ENCODE measurements at regions not wholly inside any gene's neighbourhood (a gene's known extent, or its start where the extent isn't known, plus 50 kb on each side); places are given as distances from the start of the nearest gene placed in this dataset.
"Not testable (repeated sequence)": the region's sequence is repeated elsewhere in the genome, so short reads cannot be mapped to it uniquely, and the experiment has no call there.

DNA sequence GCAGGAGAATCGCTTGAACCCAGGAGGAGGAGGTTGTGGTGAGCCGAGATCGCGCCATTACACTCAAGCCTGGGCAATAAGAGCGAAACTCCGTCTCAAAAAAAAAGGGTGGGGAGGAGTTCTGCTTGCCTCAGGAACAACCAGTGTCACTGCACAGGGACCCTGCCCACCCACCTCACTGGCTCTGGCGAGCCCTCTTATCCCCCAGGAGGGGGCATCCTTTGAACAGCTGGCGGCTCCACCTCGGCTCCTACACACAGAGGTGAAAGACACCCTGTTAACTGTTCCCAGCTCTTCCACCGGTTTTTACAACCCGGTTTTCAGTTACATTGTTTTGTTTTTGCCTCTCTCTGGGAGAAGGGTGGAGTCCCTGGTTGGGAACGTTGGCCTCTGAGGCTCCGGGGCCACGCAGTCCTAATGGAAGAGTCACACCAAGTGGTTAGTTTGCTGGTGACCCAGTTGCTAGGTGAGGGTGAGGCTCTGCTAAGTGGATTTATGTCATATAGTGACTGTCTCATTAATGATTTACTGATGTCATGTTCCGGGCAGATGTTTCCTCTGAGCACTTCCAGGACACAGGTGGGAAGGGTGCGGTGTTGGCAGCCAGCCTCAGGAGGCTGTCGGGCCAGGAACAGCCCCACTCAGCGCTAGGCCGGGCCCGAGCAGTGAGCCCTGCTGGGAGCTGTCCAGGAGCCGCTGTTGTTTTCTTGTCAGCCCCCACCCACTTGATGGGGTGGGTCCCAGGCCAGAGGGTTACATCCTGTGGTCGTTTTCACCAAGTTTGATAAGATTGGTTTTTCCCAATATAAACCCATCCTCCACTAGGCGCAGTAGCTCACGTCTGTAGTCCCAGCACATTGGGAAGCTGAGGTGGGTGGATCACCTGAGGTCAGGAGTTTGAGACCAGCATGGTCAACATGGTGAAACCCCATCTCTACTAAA is 4474.3 kb upstream of the OR11H1 start:
- BruUV-seq (replicated peaks); FAIRE-seq; H3K9me1 ChIP-seq (ENCODE audit: control insufficient read depth, insufficient read depth, low read length); H3K4me2 ChIP-seq (ENCODE audit: insufficient read depth, low read length); H3K9me3 ChIP-seq (replicated peaks; ENCODE audit: control insufficient read depth, insufficient read depth, low read depth, low read length); H3K4me3 ChIP-seq; in situ Hi-C loops (cut with MboI); H3K27me3 ChIP-seq (ENCODE audit: control insufficient read depth in 2 of 2, insufficient read depth in 2 of 2, low read length in 2 of 2); H3K27ac ChIP-seq (ENCODE audit: extremely low read depth, low read depth, low read length); POLR2A ChIA-PET; ATAC-seq; DNase-seq (ENCODE audit: extremely low read depth in 1 of 4, low spot score in 3 of 4); H3K9ac ChIP-seq (ENCODE audit: insufficient read depth in 1 of 2, low read depth in 2 of 2, low read length in 2 of 2); H4K20me1 ChIP-seq (replicated peaks; ENCODE audit: control insufficient read depth, insufficient read depth, low read length); H3K79me2 ChIP-seq (ENCODE audit: control insufficient read depth, insufficient read depth, low read length); CTCF ChIA-PET (ENCODE audit: low intra/inter-chr PET ratio); H3K4me1 ChIP-seq (replicated peaks in 1 of 2; ENCODE audit: control insufficient read depth in 2 of 2, insufficient read depth in 2 of 2, low read length in 2 of 2); H2AFZ ChIP-seq (ENCODE audit: low read depth, low read length); H3K36me3 ChIP-seq (ENCODE audit: control insufficient read depth, insufficient read depth, low read length); intact Hi-C loops (cut with micrococcal nuclease): not testable (repeated sequence)
- WGBS (ENCODE audit: insufficient coverage, low coverage, missing lambda C conversion rate) = 2% methylated on average over 23 of the region's 24 CpGs

- FAIRE-seq; H4K20me1 ChIP-seq (replicated peaks; ENCODE audit: control insufficient read depth, insufficient read depth, low read length); DNase-seq (ENCODE audit: extremely low read depth in 1 of 4, low spot score in 3 of 4); H3K79me2 ChIP-seq (ENCODE audit: control insufficient read depth, insufficient read depth, low read length); H3K9me1 ChIP-seq (ENCODE audit: control insufficient read depth, insufficient read depth, low read length); H3K4me1 ChIP-seq (replicated peaks in 1 of 2; ENCODE audit: control insufficient read depth in 2 of 2, insufficient read depth in 2 of 2, low read length in 2 of 2); H3K9ac ChIP-seq (ENCODE audit: insufficient read depth in 1 of 2, low read depth in 2 of 2, low read length in 2 of 2); CTCF ChIA-PET (ENCODE audit: low intra/inter-chr PET ratio); H3K27me3 ChIP-seq (ENCODE audit: control insufficient read depth in 2 of 2, insufficient read depth in 2 of 2, low read length in 2 of 2); H3K27ac ChIP-seq (ENCODE audit: extremely low read depth, low read depth, low read length); ATAC-seq; H3K9me3 ChIP-seq (replicated peaks; ENCODE audit: control insufficient read depth, insufficient read depth, low read depth, low read length); H3K4me2 ChIP-seq (ENCODE audit: insufficient read depth, low read length); intact Hi-C loops (cut with micrococcal nuclease); H3K36me3 ChIP-seq (ENCODE audit: control insufficient read depth, insufficient read depth, low read length); H3K4me3 ChIP-seq; H2AFZ ChIP-seq (ENCODE audit: low read depth, low read length); POLR2A ChIA-PET; BruUV-seq (replicated peaks): not testable (repeated sequence)
- WGBS (ENCODE audit: insufficient coverage, low coverage, missing lambda C conversion rate) = under 1% methylated on average over 11 of the region's 11 CpGs
- in situ Hi-C loops (cut with MboI) = loop anchor here (5.0 kb wide), 1 partner anchor 652 kb away; no protein-coding TSS in a partner anchor
These were observed 4473.3 kb upstream of the OR11H1 start for GRCh38 chr22:11054681-11055080.

- H3K4me3 ChIP-seq; ATAC-seq; FAIRE-seq; H4K20me1 ChIP-seq (replicated peaks; ENCODE audit: control insufficient read depth, insufficient read depth, low read length); intact Hi-C loops (cut with micrococcal nuclease); CTCF ChIA-PET (ENCODE audit: low intra/inter-chr PET ratio); DNase-seq (ENCODE audit: extremely low read depth in 1 of 4, low spot score in 3 of 4); H3K27ac ChIP-seq (ENCODE audit: extremely low read depth, low read depth, low read length); H3K9ac ChIP-seq (ENCODE audit: insufficient read depth in 1 of 2, low read depth in 2 of 2, low read length in 2 of 2); H2AFZ ChIP-seq (ENCODE audit: low read depth, low read length); H3K4me2 ChIP-seq (ENCODE audit: insufficient read depth, low read length); H3K9me1 ChIP-seq (ENCODE audit: control insufficient read depth, insufficient read depth, low read length); H3K27me3 ChIP-seq (ENCODE audit: control insufficient read depth in 2 of 2, insufficient read depth in 2 of 2, low read length in 2 of 2); H3K9me3 ChIP-seq (replicated peaks; ENCODE audit: control insufficient read depth, insufficient read depth, low read depth, low read length); H3K79me2 ChIP-seq (ENCODE audit: control insufficient read depth, insufficient read depth, low read length); POLR2A ChIA-PET; BruUV-seq (replicated peaks); H3K36me3 ChIP-seq (ENCODE audit: control insufficient read depth, insufficient read depth, low read length); H3K4me1 ChIP-seq (replicated peaks in 1 of 2; ENCODE audit: control insufficient read depth in 2 of 2, insufficient read depth in 2 of 2, low read length in 2 of 2): not testable (repeated sequence)
- in situ Hi-C loops (cut with MboI) = loop anchor here (5.0 kb wide), 1 partner anchor 653 kb away; no protein-coding TSS in a partner anchor
- WGBS (ENCODE audit: insufficient coverage, low coverage, missing lambda C conversion rate) = 3% methylated on average over 8 of the region's 8 CpGs
These were observed 4472.8 kb upstream of the OR11H1 start for GRCh38 chr22:11055176-11055575.

Measured in K562 (cell line).